Adrenal gland (tissue), 5 donors: ENCODE measurements at regions not wholly inside any gene's neighbourhood (a gene's known extent, or its start where the extent isn't known, plus 50 kb on each side); places are given as distances from the start of the nearest gene placed in this dataset.

Source experiments
- POLR2A ChIP-seq, 2 donors: fragments of 450-650 bp; IDR thresholded peaks; one replicate each; pipeline ENCODE4 v1.6.1; 2017; ENCODE audit warnings: antibody characterized with exemption in 2 of 2, mild to moderate bottlenecking in 2 of 2, moderate library complexity in 1 of 2
- TF ChIP-seq, protein P1 (sequence below), 6 experiments: fragments of 450-650 bp in 4 of 6; fragments of 200-600 bp in 2 of 6; sonication (generic) in 1 of 6; IDR thresholded peaks; 1 replicate in 5 of 6; 2 replicates in 1 of 6; pipeline versions ENCODE4 v1.5.1 to v1.8.0; 2016 to 2021; ENCODE audit warnings: antibody characterized with exemption in 6 of 6, mild to moderate bottlenecking in 2 of 6, moderate library complexity in 1 of 6
- donor health status: DM: no; HTN: no; CAD: no.

DNA sequence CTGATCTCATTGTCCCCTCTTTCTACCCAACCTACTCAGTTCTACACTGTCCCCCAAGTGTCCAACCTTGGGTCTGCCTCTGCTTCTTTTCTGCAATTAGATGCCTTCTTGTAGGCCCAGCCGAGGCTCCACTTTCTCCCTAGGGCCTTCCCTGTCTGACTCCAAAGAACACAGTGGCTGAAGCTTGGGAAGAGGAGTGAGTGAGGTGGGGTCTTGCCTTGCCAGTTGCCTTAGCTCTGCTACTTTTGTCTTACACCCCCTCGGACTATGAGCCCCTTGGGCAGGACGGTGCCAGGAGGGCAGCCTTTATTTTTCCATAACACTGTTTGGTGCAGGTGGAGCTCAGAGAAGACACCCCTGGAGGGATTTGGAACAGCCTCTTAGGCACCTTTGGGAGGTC, 345.1 kb downstream of the CYP26B1 start:
- no peak for TF ChIP-seq POLR2A (IDR thresholded peaks at IDR 0.05)
- TF ChIP-seq, protein P1, sequence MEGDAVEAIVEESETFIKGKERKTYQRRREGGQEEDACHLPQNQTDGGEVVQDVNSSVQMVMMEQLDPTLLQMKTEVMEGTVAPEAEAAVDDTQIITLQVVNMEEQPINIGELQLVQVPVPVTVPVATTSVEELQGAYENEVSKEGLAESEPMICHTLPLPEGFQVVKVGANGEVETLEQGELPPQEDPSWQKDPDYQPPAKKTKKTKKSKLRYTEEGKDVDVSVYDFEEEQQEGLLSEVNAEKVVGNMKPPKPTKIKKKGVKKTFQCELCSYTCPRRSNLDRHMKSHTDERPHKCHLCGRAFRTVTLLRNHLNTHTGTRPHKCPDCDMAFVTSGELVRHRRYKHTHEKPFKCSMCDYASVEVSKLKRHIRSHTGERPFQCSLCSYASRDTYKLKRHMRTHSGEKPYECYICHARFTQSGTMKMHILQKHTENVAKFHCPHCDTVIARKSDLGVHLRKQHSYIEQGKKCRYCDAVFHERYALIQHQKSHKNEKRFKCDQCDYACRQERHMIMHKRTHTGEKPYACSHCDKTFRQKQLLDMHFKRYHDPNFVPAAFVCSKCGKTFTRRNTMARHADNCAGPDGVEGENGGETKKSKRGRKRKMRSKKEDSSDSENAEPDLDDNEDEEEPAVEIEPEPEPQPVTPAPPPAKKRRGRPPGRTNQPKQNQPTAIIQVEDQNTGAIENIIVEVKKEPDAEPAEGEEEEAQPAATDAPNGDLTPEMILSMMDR (IDR thresholded peaks at IDR 0.05) = no peak
